A673 (cell line): ENCODE measurements at regions not wholly inside any gene's neighbourhood (a gene's known extent, or its start where the extent isn't known, plus 50 kb on each side); places are given as distances from the start of the nearest gene placed in this dataset.

ENCODE experiments used
- BruUV-seq: library from RNA; stranded (reverse); fragments of 400-500 nt; replicated peaks from 2 replicates; lab custom pipeline; 2021; lab: Mats Ljungman, UMichigan
- CTCF ChIA-PET: fragments of 300-600 bp; sonication (Branson Sonifier 250); formaldehyde crosslinking; loops from one replicate; lab custom pipeline; 2022; ENCODE audit warnings: antibody characterized with exemption; lab: Charles Lee
- POLR2A ChIA-PET: fragments of 300-600 bp; sonication (Branson Sonifier 250); formaldehyde crosslinking; loops from one replicate; lab custom pipeline; 2022; ENCODE audit warnings: antibody characterized with exemption; ENCODE audit not compliant: low non-redundant PET; lab: Charles Lee
- DNase-seq: peaks from one replicate; pipeline ENCODE4 v3.0.0-alpha.2; 2015; ENCODE audit warnings: low spot score
- H3K27ac ChIP-seq: fragments of 200-600 bp; sonication (generic); 2 replicates; pipeline ENCODE4 v1.5.1; 2016; ENCODE audit warnings: mixed run types, low read depth, mild to moderate bottlenecking, mixed read lengths, antibody characterized with exemption, low read length; ENCODE audit not compliant: poor library complexity, severe bottlenecking
- H3K27me3 ChIP-seq: fragments of 200-600 bp; sonication (generic); replicated peaks from 2 replicates; pipeline ENCODE4 v1.6.1; 2017; ENCODE audit warnings: mixed run types, low read depth, mild to moderate bottlenecking, mixed read lengths, antibody characterized with exemption, low read length; ENCODE audit not compliant: insufficient read depth, poor library complexity
- H3K36me3 ChIP-seq: fragments of 200-600 bp; sonication (generic); 2 replicates; pipeline ENCODE4 v1.6.1; 2016; ENCODE audit warnings: mixed run types, mild to moderate bottlenecking, mixed read lengths, antibody characterized with exemption, low read length; ENCODE audit not compliant: insufficient read depth, poor library complexity, severe bottlenecking
- H3K4me1 ChIP-seq: fragments of 200-600 bp; sonication (generic); 2 replicates; pipeline ENCODE4 v1.6.1; 2017; ENCODE audit warnings: mixed run types, mild to moderate bottlenecking, mixed read lengths, antibody characterized with exemption, low read length; ENCODE audit not compliant: insufficient read depth, poor library complexity, severe bottlenecking
- H3K4me3 ChIP-seq: fragments of 200-600 bp; sonication (generic); 2 replicates; pipeline ENCODE4 v1.5.1; 2016; ENCODE audit warnings: low read depth, mixed run types, mild to moderate bottlenecking, mixed read lengths, low read length; ENCODE audit not compliant: poor library complexity, severe bottlenecking
- H3K9me3 ChIP-seq: fragments of 200-600 bp; sonication (generic); 2 replicates; pipeline ENCODE4 v1.6.1; 2016; ENCODE audit warnings: mixed run types, low read depth, mild to moderate bottlenecking, mixed read lengths, antibody characterized with exemption, low read length; ENCODE audit not compliant: poor library complexity, severe bottlenecking
- EZH2 ChIP-seq: fragments of 200-600 bp; sonication (generic); IDR thresholded peaks from 2 replicates; pipeline ENCODE4 v1.6.1; 2017; ENCODE audit warnings: borderline replicate concordance, low read depth, mild to moderate bottlenecking, mixed read lengths, antibody characterized with exemption, low read length; ENCODE audit not compliant: poor library complexity, severe bottlenecking
- intact Hi-C: fragments of 100-400 bp; cut with micrococcal nuclease; formaldehyde crosslinking; loops from one replicate; pipeline ENCODE4 v1.10.0; 2022; ENCODE audit not compliant: unreplicated experiment
- TF ChIP-seq, protein P1 (sequence below): fragments of 300-800, 200-600 bp; sonication (generic); conservative IDR thresholded peaks from 2 replicates; pipeline ENCODE4 v1.5.1; 2017; ENCODE audit warnings: low read depth, mild to moderate bottlenecking, antibody characterized with exemption, low read length, moderate library complexity, mixed read lengths

DNA sequence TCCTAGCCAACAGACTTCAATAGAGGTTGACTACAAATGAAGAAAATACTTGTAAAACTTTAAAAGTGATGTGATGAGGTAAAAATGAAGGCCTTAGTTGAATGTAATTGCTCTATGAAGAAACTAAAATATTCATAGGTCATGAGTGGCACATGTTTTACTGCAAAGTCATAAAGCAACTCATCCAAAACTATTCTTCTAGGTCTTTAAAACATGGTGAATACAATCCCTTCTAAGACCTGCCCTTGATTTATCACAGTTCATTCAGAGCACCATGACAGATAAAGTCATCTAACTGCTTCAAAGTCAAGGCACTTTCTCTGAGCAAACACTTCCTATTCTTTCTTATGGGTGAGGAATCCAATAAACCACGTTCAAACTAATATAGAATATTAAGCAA, 713.5 kb downstream of the SORCS1 start:
- POLR2A ChIA-PET: no interaction called here
- no peaks in the 10 kb centered on the region for H3K27me3 ChIP-seq
- BruUV-seq: no TSS peak
- DNase-seq: no peak
- intact Hi-C loops: no loop called here
- no peaks in the 10 kb centered on the region for H3K9me3 ChIP-seq
- no peak overlapping the region for H3K27ac ChIP-seq
- no peaks in the 10 kb centered on the region for H3K36me3 ChIP-seq
- H3K4me1 ChIP-seq: no peaks in the 10 kb centered on the region
- TF ChIP-seq, protein P1, sequence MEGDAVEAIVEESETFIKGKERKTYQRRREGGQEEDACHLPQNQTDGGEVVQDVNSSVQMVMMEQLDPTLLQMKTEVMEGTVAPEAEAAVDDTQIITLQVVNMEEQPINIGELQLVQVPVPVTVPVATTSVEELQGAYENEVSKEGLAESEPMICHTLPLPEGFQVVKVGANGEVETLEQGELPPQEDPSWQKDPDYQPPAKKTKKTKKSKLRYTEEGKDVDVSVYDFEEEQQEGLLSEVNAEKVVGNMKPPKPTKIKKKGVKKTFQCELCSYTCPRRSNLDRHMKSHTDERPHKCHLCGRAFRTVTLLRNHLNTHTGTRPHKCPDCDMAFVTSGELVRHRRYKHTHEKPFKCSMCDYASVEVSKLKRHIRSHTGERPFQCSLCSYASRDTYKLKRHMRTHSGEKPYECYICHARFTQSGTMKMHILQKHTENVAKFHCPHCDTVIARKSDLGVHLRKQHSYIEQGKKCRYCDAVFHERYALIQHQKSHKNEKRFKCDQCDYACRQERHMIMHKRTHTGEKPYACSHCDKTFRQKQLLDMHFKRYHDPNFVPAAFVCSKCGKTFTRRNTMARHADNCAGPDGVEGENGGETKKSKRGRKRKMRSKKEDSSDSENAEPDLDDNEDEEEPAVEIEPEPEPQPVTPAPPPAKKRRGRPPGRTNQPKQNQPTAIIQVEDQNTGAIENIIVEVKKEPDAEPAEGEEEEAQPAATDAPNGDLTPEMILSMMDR: no peak
- TF ChIP-seq EZH2: no peak
- CTCF ChIA-PET: no interaction called here
- no peak overlapping the region for H3K4me3 ChIP-seq

DNA sequence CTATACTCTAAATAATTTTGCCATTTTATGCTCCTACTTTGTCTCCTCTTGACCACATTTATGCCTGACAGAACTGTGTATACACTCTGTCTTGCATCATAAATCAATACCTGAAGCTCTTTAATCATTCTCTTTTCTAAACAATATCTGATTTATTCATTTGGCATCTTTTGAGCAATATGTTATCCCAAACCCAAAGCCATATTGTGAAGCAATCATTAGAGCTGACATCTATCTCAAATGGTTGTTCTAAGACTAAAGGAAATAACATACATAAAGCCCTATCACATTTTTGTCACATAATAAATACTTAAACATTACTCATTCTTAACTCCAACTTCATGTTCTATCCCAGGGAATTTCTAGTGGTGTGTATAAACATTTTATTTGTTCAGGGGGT, 717.6 kb downstream of the SORCS1 start:
- Histone ChIP-seq H3K4me3 (no peak overlapping the region), H3K9me3 (no peaks in the 10 kb centered on the region), H3K36me3 (no peaks in the 10 kb centered on the region), H3K4me1 (peaks cover 4% of the 10 kb centered on the region), H3K27me3 (no peaks in the 10 kb centered on the region), H3K27ac (no peak overlapping the region)
- POLR2A ChIA-PET: no interaction called here
- CTCF ChIA-PET: no interaction called here
- no peak for DNase-seq
- intact Hi-C loops: no loop called here
- TF ChIP-seq, protein P1: no peak
- TF ChIP-seq EZH2: no peak
- TSS peak; percentile 8 for BruUV-seq

DNA sequence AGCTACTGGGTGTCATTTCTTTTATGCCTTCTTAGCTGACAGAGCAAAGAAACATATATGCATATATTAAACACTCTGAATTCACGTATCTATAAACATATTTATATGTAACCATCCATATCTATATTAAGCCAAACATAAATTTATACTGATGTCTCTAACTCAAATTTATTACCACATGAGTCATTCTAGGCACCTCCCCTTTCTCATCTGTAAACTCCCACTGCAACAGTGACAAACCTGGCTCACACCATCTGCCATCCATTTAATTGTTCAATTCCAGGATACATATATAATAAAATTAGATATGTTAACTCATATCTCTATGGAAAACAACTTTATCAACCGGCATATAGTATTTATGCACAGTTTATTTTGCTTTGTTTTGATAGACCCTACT, 722.3 kb downstream of the SORCS1 start:
- Histone ChIP-seq H3K27me3 (no peaks in the 10 kb centered on the region), H3K9me3 (no peaks in the 10 kb centered on the region), H3K4me3 (no peak overlapping the region), H3K4me1 (peaks cover 4% of the 10 kb centered on the region), H3K27ac (no peak overlapping the region), H3K36me3 (no peaks in the 10 kb centered on the region)
- intact Hi-C loops: no loop called here
- CTCF ChIA-PET: no interaction called here
- no peak for DNase-seq
- BruUV-seq: no TSS peak
- POLR2A ChIA-PET: no interaction called here
- TF ChIP-seq, protein P1: no peak
- TF ChIP-seq EZH2: no peak
